LNCaP clone FGC (cell line): ENCODE measurements at regions not wholly inside any gene's neighbourhood (a gene's known extent, or its start where the extent isn't known, plus 50 kb on each side); places are given as distances from the start of the nearest gene placed in this dataset.
A peak's percentile ranks its signal among the peaks of the same experiment; 100 is the strongest.

Source experiments
- DNase-seq: peaks from one replicate; pipeline ENCODE4 v3.0.0-alpha.2; 2011; ENCODE audit warnings: low read depth
- H3K4me3 ChIP-seq: 2 replicates; pipeline ENCODE4 v1.5.1; 2011; ENCODE audit warnings: mild to moderate bottlenecking, low read depth, low read length, control low read depth
- CTCF ChIP-seq: IDR thresholded peaks from 2 replicates; pipeline ENCODE4 v1.5.1; 2012; ENCODE audit warnings: mild to moderate bottlenecking; ENCODE audit not compliant: control insufficient read depth, insufficient read depth; ENCODE audit errors: extremely low read depth

- no peak for TF ChIP-seq CTCF
- no peak overlapping the region for H3K4me3 ChIP-seq
- DNase-seq = no peak
Observed at GRCh38 chr11:134836561-134836960, 424.5 kb upstream of the B3GAT1 start.

DNA sequence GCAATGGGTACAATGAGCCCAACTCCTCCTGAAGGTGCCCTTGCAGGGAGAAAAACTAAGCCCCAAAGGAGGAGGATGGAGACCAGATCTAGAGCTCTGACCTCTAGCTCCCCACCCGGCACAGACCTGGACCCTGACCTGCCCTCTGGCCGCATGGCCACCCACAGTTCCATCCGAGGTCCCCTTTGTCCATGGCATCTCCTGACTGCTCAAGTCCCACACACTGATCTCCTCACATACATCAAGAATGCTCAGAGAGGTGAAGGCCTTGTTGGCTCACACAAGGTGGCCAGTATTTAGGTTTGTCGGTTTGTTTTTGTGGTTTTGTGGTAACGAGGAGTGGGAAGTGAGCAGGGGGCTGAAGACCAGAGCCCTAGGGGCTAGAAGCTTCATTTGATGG is 423.5 kb upstream of the B3GAT1 start:
- DNase-seq = no peak
- H3K4me3 ChIP-seq = no peak overlapping the region
- TF ChIP-seq CTCF = no peak

- DNase-seq = no peak
- no peak for TF ChIP-seq CTCF
- no peak overlapping the region for H3K4me3 ChIP-seq
Observed at GRCh38 chr11:134830312-134830711, 418.3 kb upstream of the B3GAT1 start.

DNA sequence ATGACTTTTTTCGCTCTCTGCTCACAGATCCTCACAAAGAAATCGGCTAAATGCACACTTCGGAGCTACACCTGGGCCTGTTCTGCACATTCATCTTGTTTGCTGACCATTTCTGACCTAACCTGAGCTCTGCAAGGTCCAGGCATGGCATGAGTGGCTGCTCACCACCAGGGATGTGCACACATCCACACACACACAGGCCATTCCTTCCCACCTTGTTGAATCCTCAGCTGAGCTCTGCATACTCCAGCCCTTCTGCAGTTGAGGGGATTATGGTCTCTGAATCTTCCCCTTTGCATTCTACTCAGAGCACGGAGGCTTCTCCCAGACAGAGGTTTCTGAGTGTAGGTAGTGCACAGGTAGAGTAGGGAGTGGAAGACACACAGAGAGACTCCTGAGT is 411.9 kb upstream of the B3GAT1 start:
- DNase-seq = no peak
- no peak overlapping the region for H3K4me3 ChIP-seq
- no peak for TF ChIP-seq CTCF

GRCh38 chr11:134822897-134823296 is 410.9 kb upstream of the B3GAT1 start:
- no peak for DNase-seq
- H3K4me3 ChIP-seq = no peak overlapping the region
- TF ChIP-seq CTCF = no peak

- no peak for TF ChIP-seq CTCF
- no peak for DNase-seq
- H3K4me3 ChIP-seq = no peak overlapping the region
Observed at GRCh38 chr11:134821422-134821821, 409.4 kb upstream of the B3GAT1 start.

DNA sequence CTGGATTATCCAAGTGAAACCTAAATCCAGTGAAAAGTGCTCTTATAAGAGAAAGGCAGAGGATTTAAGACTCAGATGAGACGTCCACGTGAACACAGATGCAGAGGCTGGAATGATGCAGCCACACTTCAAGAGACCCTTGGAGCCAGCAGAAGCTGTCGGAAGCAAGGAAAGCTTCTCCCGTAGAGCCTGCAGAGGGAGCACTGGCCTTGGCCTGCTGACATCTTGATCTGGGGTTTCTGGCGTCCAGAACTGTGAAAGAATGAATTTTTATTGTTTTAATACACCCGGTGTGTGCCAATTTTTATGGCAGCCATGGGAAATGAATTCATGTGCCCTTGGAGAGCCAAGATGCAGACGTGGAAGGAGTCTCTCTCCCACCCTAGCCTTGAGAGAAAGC is 407.0 kb upstream of the B3GAT1 start:
- DNase-seq = no peak
- H3K4me3 ChIP-seq = no peak overlapping the region
- TF ChIP-seq CTCF = peak; percentile 32
